Lung (tissue), 11 donors: ENCODE measurements at regions not wholly inside any gene's neighbourhood (a gene's known extent, or its start where the extent isn't known, plus 50 kb on each side); places are given as distances from the start of the nearest gene placed in this dataset.

Source experiments
- ATAC-seq: fragments of 200-7000 bp; cut with Tn5 transposase; one replicate; pipeline ENCODE4 v1.9.1; 2020; ENCODE audit warnings: moderate number of reproducible peaks; ENCODE audit not compliant: insufficient read depth, low FRiP score
- DNase-seq, 3 donors: peaks; one replicate each; pipeline ENCODE4 v3.0.0-alpha.2; 2013 to 2017
- H3K27ac ChIP-seq, 2 donors: one replicate each; pipeline ENCODE4 v1.5.1; 2013; ENCODE audit warnings: mild to moderate bottlenecking in 2 of 2, moderate library complexity in 2 of 2, control low read depth in 1 of 2, inconsistent platforms in 1 of 2, low read depth in 1 of 2, low read length in 1 of 2
- H3K27me3 ChIP-seq, 3 donors: one replicate each; pipeline ENCODE4 v1.5.1; 2013; ENCODE audit warnings: low read length in 2 of 3; ENCODE audit not compliant: control insufficient read depth in 3 of 3, insufficient read depth in 3 of 3
- H3K36me3 ChIP-seq, 4 donors: one replicate each; pipeline ENCODE4 v1.5.1; 2013; ENCODE audit warnings: low read length in 4 of 4, mild to moderate bottlenecking in 1 of 4, moderate library complexity in 1 of 4; ENCODE audit not compliant: control insufficient read depth in 4 of 4, insufficient read depth in 4 of 4
- H3K4me1 ChIP-seq, 5 donors: one replicate each; pipeline ENCODE4 v1.5.1; 2013; ENCODE audit warnings: low read length in 5 of 5, mild to moderate bottlenecking in 2 of 5, moderate library complexity in 1 of 5; ENCODE audit not compliant: control insufficient read depth in 5 of 5, insufficient read depth in 5 of 5
- H3K4me3 ChIP-seq: one replicate; pipeline ENCODE4 v1.5.1; 2013; ENCODE audit warnings: mild to moderate bottlenecking, control low read depth, moderate library complexity
- H3K9ac ChIP-seq, 2 donors: one replicate each; pipeline ENCODE4 v1.5.1; 2013; ENCODE audit warnings: low read length in 2 of 2, control low read depth in 1 of 2; ENCODE audit not compliant: insufficient read depth in 1 of 2
- H3K9me3 ChIP-seq, 4 donors: one replicate each; pipeline ENCODE4 v1.5.1; 2013; ENCODE audit warnings: low read length in 3 of 4, mild to moderate bottlenecking in 1 of 4, moderate library complexity in 1 of 4; ENCODE audit not compliant: control insufficient read depth in 4 of 4, insufficient read depth in 3 of 4
- CTCF ChIP-seq: IDR thresholded peaks from 2 replicates; pipeline ENCODE4 v1.5.1; 2012; ENCODE audit warnings: mild to moderate bottlenecking; ENCODE audit errors: control extremely low read depth, extremely low read depth
- WGBS, 2 donors: extraction: QIAGEN DNeasy Blood & Tissue Kit; methylation state at CpG; one replicate each; pipeline ENCODE4 v1.1.7; 2013; 5-methylcytosine and 5-hydroxymethylcytosine counted together
- donor health status: control.
- donor health status: control.
- donor health status: Bipolar disorder and iron deficiency.
- donor health status: healthy.
- donor health status: DM: yes; HTN: yes; CAD: no.

DNA sequence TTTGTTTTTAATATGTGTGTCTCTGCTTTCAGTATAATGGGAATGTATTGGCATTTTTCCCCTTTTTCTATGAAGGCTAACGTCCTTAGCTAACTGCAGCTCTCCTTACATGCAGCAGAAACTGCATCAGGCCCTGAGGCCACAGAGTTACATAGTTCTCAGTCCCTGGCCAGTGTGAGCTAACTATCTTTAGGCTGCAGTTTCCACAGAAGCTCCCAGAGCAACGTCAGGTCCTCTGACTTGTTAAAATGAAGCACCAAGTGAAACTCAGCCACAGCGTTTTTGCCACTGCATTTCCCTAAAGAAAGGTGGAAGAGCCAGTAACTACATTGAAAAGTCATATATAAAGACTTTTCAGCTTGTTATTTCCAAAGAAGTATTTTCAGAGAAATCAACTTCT lies 244.7 kb downstream of the CBLN4 start:
- Histone ChIP-seq H3K36me3 (no peaks in the 10 kb centered on the region), H3K9ac (no peak overlapping the region), H3K27ac (no peak overlapping the region), H3K9me3 (peaks cover 0 to 9% (median 5%) of the 10 kb centered on the region in 4 donors), H3K27me3 (no peaks in the 10 kb centered on the region), H3K4me1 (peaks cover 0 to 27% (median 5%) of the 10 kb centered on the region in 5 donors), H3K4me3 (no peak overlapping the region)
- 62 to 65% methylated on average over 3 of the region's 3 CpGs for WGBS, 2 donors
- ATAC-seq (no peak), DNase-seq (peak in 2 of 3 donors; percentile 16 to 37)
- no peak for TF ChIP-seq CTCF

GRCh38 chr20:55755861-55756260 lies 249.5 kb downstream of the CBLN4 start:
- no peak overlapping the region for H3K4me3 ChIP-seq
- ATAC-seq (no peak), DNase-seq (peak in 2 of 3 donors; percentile 84 to 90)
- H3K36me3 ChIP-seq: no peaks in the 10 kb centered on the region
- WGBS, 2 donors: 67 to 76% methylated on average over 3 of the region's 3 CpGs
- TF ChIP-seq CTCF: no peak
- H3K27me3 ChIP-seq: peaks cover 0 to 2% (median 0%) of the 10 kb centered on the region in 3 donors
- H3K4me1 ChIP-seq: peaks cover 0 to 26% (median 4%) of the 10 kb centered on the region in 5 donors
- no peaks in the 10 kb centered on the region for H3K9me3 ChIP-seq
- no peak overlapping the region for H3K9ac ChIP-seq
- H3K27ac ChIP-seq: no peak overlapping the region

DNA sequence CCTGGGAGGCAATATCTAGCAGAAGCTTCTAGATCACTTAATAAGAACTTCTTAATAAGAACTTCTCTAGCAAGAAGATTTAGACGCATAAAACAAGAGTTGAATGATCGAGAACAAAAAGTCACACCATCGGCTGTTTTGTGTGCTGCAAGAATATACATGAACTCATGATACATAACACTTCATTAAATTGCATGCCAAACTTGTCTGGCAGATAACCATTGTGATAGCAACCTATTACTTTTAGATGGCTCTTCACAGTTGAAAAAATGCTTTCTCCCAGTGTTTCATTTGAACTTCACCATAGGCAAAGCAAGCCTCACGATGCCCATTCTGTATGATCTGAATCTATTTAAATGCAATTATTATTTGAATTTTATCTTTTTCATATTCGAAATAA lies 249.9 kb downstream of the CBLN4 start:
- DNase-seq (peak; percentile 20 to 95 (median 88)), ATAC-seq (no peak)
- peaks cover 0 to 21% (median 0%) of the 10 kb centered on the region in 5 donors for H3K4me1 ChIP-seq

More for the DNA sequence above, 249.9 kb downstream of the CBLN4 start:
- H3K27me3 ChIP-seq: peaks cover 0 to 2% (median 0%) of the 10 kb centered on the region in 3 donors
- no peak for TF ChIP-seq CTCF
- H3K9ac ChIP-seq: no peak overlapping the region
- no peak overlapping the region for H3K27ac ChIP-seq
- no peaks in the 10 kb centered on the region for H3K36me3 ChIP-seq
- H3K4me3 ChIP-seq: no peak overlapping the region
- 74 to 81% methylated on average over 5 of the region's 5 CpGs for WGBS, 2 donors
- H3K9me3 ChIP-seq: no peaks in the 10 kb centered on the region
